ENCODE measurements at regions not wholly inside any gene's neighbourhood (a gene's known extent, or its start where the extent isn't known, plus 50 kb on each side); places are given as distances from the start of the nearest gene placed in this dataset.

GRCh38 chrX:17226736-17227135 lies 148.3 kb upstream of the NHS start:
- H3K36me3 ChIP-seq (ENCODE audit: control insufficient read depth in 2 of 2, extremely low read depth in 1 of 2, insufficient read depth in 2 of 2, low read length in 2 of 2): no peaks in the 10 kb centered on the region
- H2AFZ ChIP-seq (ENCODE audit: control insufficient read depth, low read length): no peak overlapping the region
- TF ChIP-seq EZH2 (IDR thresholded peaks at IDR 0.05; ENCODE audit: low read length) (no peak), CTCF (optimal IDR thresholded peaks at IDR 0.05 in 1 of 3, IDR thresholded peaks at IDR 0.05 in 1 of 3, conservative IDR thresholded peaks at IDR 0.05 in 1 of 3; ENCODE audit: extremely low read depth in 1 of 3, insufficient read depth in 2 of 3, low read length in 3 of 3) (no peak)
- no peaks in the 10 kb centered on the region for H3K9me3 ChIP-seq (ENCODE audit: control insufficient read depth, low read depth, low read length)
- H3K4me2 ChIP-seq (ENCODE audit: control insufficient read depth, extremely low read depth, insufficient read depth, low read depth, low read length): no peak overlapping the region
- H3K27me3 ChIP-seq (ENCODE audit: control insufficient read depth, extremely low read depth, insufficient read depth, low read length): peaks cover 2% of the 10 kb centered on the region
- no peak overlapping the region for H3K9ac ChIP-seq (ENCODE audit: control insufficient read depth, extremely low read depth, insufficient read depth, low read length)
- FAIRE-seq (no peak), DNase-seq (ENCODE audit: low read depth, low spot score) (no peak)
- no peaks in the 10 kb centered on the region for H4K20me1 ChIP-seq (ENCODE audit: control insufficient read depth, extremely low read depth, insufficient read depth, low read length)
- no peaks in the 10 kb centered on the region for H3K79me2 ChIP-seq (ENCODE audit: control insufficient read depth, insufficient read depth, low read length)
- no peaks in the 10 kb centered on the region for H3K9me1 ChIP-seq (ENCODE audit: control insufficient read depth, extremely low read depth, insufficient read depth, low read length)
- no peak overlapping the region for H3K27ac ChIP-seq (ENCODE audit: control insufficient read depth, insufficient read depth, low read length)
- H3K4me1 ChIP-seq (ENCODE audit: control insufficient read depth, extremely low read depth, insufficient read depth, low read length): no peaks in the 10 kb centered on the region
- dilution Hi-C loops (cut with MboI; ENCODE audit: extremely low pct_ligation_motif_present, low sequenced_read_pairs): no loop called here
- no peak overlapping the region for H3K4me3 ChIP-seq (ENCODE audit: control insufficient read depth in 2 of 3, extremely low read depth in 1 of 3, insufficient read depth in 2 of 3, low read depth in 1 of 3, low read length in 3 of 3)

- Histone ChIP-seq H3K27me3 (ENCODE audit: control insufficient read depth, extremely low read depth, insufficient read depth, low read length) (no peaks in the 10 kb centered on the region), H3K4me3 (ENCODE audit: control insufficient read depth in 2 of 3, extremely low read depth in 1 of 3, insufficient read depth in 2 of 3, low read depth in 1 of 3, low read length in 3 of 3) (no peak overlapping the region), H3K9me1 (ENCODE audit: control insufficient read depth, extremely low read depth, insufficient read depth, low read length) (no peaks in the 10 kb centered on the region), H3K79me2 (ENCODE audit: control insufficient read depth, insufficient read depth, low read length) (no peaks in the 10 kb centered on the region), H3K9ac (ENCODE audit: control insufficient read depth, extremely low read depth, insufficient read depth, low read length) (no peak overlapping the region), H3K27ac (ENCODE audit: control insufficient read depth, insufficient read depth, low read length) (no peak overlapping the region), H3K4me1 (ENCODE audit: control insufficient read depth, extremely low read depth, insufficient read depth, low read length) (no peaks in the 10 kb centered on the region), H3K36me3 (ENCODE audit: control insufficient read depth in 2 of 2, extremely low read depth in 1 of 2, insufficient read depth in 2 of 2, low read length in 2 of 2) (no peaks in the 10 kb centered on the region), H2AFZ (ENCODE audit: control insufficient read depth, low read length) (peak overlapping the region; percentile 19), H3K9me3 (ENCODE audit: control insufficient read depth, low read depth, low read length) (no peaks in the 10 kb centered on the region), H3K4me2 (ENCODE audit: control insufficient read depth, extremely low read depth, insufficient read depth, low read depth, low read length) (peak overlapping the region; percentile 14), H4K20me1 (ENCODE audit: control insufficient read depth, extremely low read depth, insufficient read depth, low read length) (no peaks in the 10 kb centered on the region)
- DNase-seq (ENCODE audit: low read depth, low spot score): no peak
- dilution Hi-C loops (cut with MboI; ENCODE audit: extremely low pct_ligation_motif_present, low sequenced_read_pairs): no loop called here
- peak; percentile 53 for FAIRE-seq
- no peak for TF ChIP-seq CTCF (optimal IDR thresholded peaks at IDR 0.05 in 1 of 3, IDR thresholded peaks at IDR 0.05 in 1 of 3, conservative IDR thresholded peaks at IDR 0.05 in 1 of 3; ENCODE audit: extremely low read depth in 1 of 3, insufficient read depth in 2 of 3, low read length in 3 of 3)
- TF ChIP-seq EZH2 (IDR thresholded peaks at IDR 0.05; ENCODE audit: low read length): no peak
Observed at GRCh38 chrX:17237146-17237545, 137.9 kb upstream of the NHS start.
